Liver (tissue), 8 donors: ENCODE measurements at regions not wholly inside any gene's neighbourhood (a gene's known extent, or its start where the extent isn't known, plus 50 kb on each side); places are given as distances from the start of the nearest gene placed in this dataset.

ENCODE experiments used
- DNase-seq: peaks from one replicate; pipeline ENCODE4 v3.0.0-alpha.2; 2017; ENCODE audit warnings: low spot score
- H3K27ac ChIP-seq, 2 donors: one replicate each; pipeline ENCODE4 v1.7.0; 2013; ENCODE audit warnings: inconsistent platforms in 2 of 2, low read length in 2 of 2, control low read depth in 1 of 2, low read depth in 1 of 2, mild to moderate bottlenecking in 1 of 2
- H3K27me3 ChIP-seq, 4 donors: one replicate each; pipeline versions ENCODE4 v1.6.1 to v1.7.0; 2013; ENCODE audit warnings: low read length in 3 of 4, inconsistent platforms in 1 of 4, mild to moderate bottlenecking in 1 of 4, moderate library complexity in 1 of 4; ENCODE audit not compliant: control insufficient read depth in 4 of 4, insufficient read depth in 4 of 4
- H3K36me3 ChIP-seq, 4 donors: one replicate each; pipeline versions ENCODE4 v1.6.1 to v1.7.0; 2013; ENCODE audit warnings: low read length in 3 of 4, mild to moderate bottlenecking in 3 of 4, low read depth in 1 of 4, moderate library complexity in 1 of 4; ENCODE audit not compliant: control insufficient read depth in 4 of 4, insufficient read depth in 3 of 4
- H3K4me1 ChIP-seq, 4 donors: one replicate each; pipeline versions ENCODE4 v1.6.1 to v1.7.0; 2013; ENCODE audit warnings: low read length in 3 of 4, mild to moderate bottlenecking in 3 of 4, moderate library complexity in 1 of 4; ENCODE audit not compliant: control insufficient read depth in 4 of 4, insufficient read depth in 4 of 4
- H3K4me3 ChIP-seq, 3 donors: one replicate each; pipeline versions ENCODE4 v1.6.1 to v1.7.0; 2013; ENCODE audit warnings: low read length in 3 of 3, control low read depth in 1 of 3, low read depth in 1 of 3, mild to moderate bottlenecking in 1 of 3
- H3K9ac ChIP-seq, 2 donors: one replicate each; pipeline ENCODE4 v1.7.0; 2013; ENCODE audit warnings: low read length in 2 of 2, mild to moderate bottlenecking in 2 of 2, moderate library complexity in 2 of 2, control low read depth in 1 of 2, low read depth in 1 of 2
- H3K9me3 ChIP-seq, 4 donors: one replicate each; pipeline versions ENCODE4 v1.6.1 to v1.7.0; 2013; ENCODE audit warnings: low read length in 3 of 4; ENCODE audit not compliant: control insufficient read depth in 4 of 4
- ATF3 ChIP-seq: IDR thresholded peaks from 2 replicates; pipeline ENCODE4 v1.6.1; 2016; ENCODE audit warnings: antibody characterized with exemption
- EGR1 ChIP-seq, 2 donors: IDR thresholded peaks; 2 replicates each; pipeline ENCODE4 v1.6.1; 2016 to 2018; ENCODE audit warnings: antibody characterized with exemption in 2 of 2, low read depth in 2 of 2
- FOXA1 ChIP-seq: IDR thresholded peaks from 2 replicates; pipeline ENCODE4 v1.6.1; 2016; ENCODE audit warnings: antibody characterized with exemption
- FOXA2 ChIP-seq: IDR thresholded peaks from 2 replicates; pipeline ENCODE4 v1.6.1; 2016; ENCODE audit warnings: antibody characterized with exemption
- GABPA ChIP-seq, 2 donors: IDR thresholded peaks in 1 of 2; conservative IDR thresholded peaks in 1 of 2; 2 replicates each; pipeline ENCODE4 v1.6.1; 2016; ENCODE audit warnings: antibody characterized with exemption in 2 of 2, mild to moderate bottlenecking in 1 of 2, moderate library complexity in 1 of 2
- HNF4A ChIP-seq, 2 donors: conservative IDR thresholded peaks; 2 replicates each; pipeline ENCODE4 v1.6.1; 2016; ENCODE audit warnings: antibody characterized with exemption in 2 of 2, mild to moderate bottlenecking in 2 of 2
- HNF4G ChIP-seq: IDR thresholded peaks from 2 replicates; pipeline ENCODE4 v1.6.1; 2016; ENCODE audit warnings: antibody characterized with exemption
- JUND ChIP-seq, 2 donors: IDR thresholded peaks; 2 replicates each; pipeline ENCODE4 v1.6.1; 2016; ENCODE audit warnings: antibody characterized with exemption in 2 of 2
- NR2F2 ChIP-seq: IDR thresholded peaks from 2 replicates; pipeline ENCODE4 v1.6.1; 2016; ENCODE audit warnings: antibody characterized with exemption
- RAD21 ChIP-seq, 2 donors: IDR thresholded peaks; 2 replicates each; pipeline ENCODE4 v1.6.1; 2016; ENCODE audit warnings: antibody characterized with exemption in 2 of 2, mild to moderate bottlenecking in 2 of 2
- REST ChIP-seq: IDR thresholded peaks from 2 replicates; pipeline ENCODE4 v1.6.1; 2016; ENCODE audit warnings: antibody characterized with exemption, mild to moderate bottlenecking
- RXRA ChIP-seq, 2 donors: IDR thresholded peaks; 2 replicates each; pipeline ENCODE4 v1.6.1; 2017 to 2018; ENCODE audit warnings: antibody characterized with exemption in 2 of 2, mild to moderate bottlenecking in 1 of 2
- SP1 ChIP-seq: IDR thresholded peaks from 2 replicates; pipeline ENCODE4 v1.6.1; 2018; ENCODE audit warnings: antibody characterized with exemption, mild to moderate bottlenecking
- TAF1 ChIP-seq: conservative IDR thresholded peaks from 2 replicates; pipeline ENCODE4 v1.6.1; 2016; ENCODE audit warnings: antibody characterized with exemption, mild to moderate bottlenecking
- YY1 ChIP-seq: IDR thresholded peaks from 2 replicates; pipeline ENCODE4 v1.6.1; 2016; ENCODE audit warnings: antibody characterized with exemption, mild to moderate bottlenecking
- ZBTB33 ChIP-seq: IDR thresholded peaks from 2 replicates; pipeline ENCODE4 v1.6.1; 2016; ENCODE audit warnings: antibody characterized with exemption
- WGBS: extraction: QIAGEN DNeasy Blood & Tissue Kit; methylation state at CpG from one replicate; pipeline ENCODE4 v1.1.7; 2013; 5-methylcytosine and 5-hydroxymethylcytosine counted together
- TF ChIP-seq, protein P1 (sequence below): fragments of 150-350 bp; IDR thresholded peaks from 2 replicates; pipeline ENCODE4 v1.5.1; 2017; ENCODE audit warnings: improper control_type of control experiment, low read depth, low read length; ENCODE audit not compliant: missing input control
- TF ChIP-seq, protein P2 (sequence below): IDR thresholded peaks from 2 replicates; pipeline ENCODE4 v1.6.1; 2016; ENCODE audit warnings: antibody characterized with exemption
- donor health status: healthy.
- donor health status: healthy.
- donor health status: healthy.
- donor health status: healthy.
- donor health status: healthy.

DNA sequence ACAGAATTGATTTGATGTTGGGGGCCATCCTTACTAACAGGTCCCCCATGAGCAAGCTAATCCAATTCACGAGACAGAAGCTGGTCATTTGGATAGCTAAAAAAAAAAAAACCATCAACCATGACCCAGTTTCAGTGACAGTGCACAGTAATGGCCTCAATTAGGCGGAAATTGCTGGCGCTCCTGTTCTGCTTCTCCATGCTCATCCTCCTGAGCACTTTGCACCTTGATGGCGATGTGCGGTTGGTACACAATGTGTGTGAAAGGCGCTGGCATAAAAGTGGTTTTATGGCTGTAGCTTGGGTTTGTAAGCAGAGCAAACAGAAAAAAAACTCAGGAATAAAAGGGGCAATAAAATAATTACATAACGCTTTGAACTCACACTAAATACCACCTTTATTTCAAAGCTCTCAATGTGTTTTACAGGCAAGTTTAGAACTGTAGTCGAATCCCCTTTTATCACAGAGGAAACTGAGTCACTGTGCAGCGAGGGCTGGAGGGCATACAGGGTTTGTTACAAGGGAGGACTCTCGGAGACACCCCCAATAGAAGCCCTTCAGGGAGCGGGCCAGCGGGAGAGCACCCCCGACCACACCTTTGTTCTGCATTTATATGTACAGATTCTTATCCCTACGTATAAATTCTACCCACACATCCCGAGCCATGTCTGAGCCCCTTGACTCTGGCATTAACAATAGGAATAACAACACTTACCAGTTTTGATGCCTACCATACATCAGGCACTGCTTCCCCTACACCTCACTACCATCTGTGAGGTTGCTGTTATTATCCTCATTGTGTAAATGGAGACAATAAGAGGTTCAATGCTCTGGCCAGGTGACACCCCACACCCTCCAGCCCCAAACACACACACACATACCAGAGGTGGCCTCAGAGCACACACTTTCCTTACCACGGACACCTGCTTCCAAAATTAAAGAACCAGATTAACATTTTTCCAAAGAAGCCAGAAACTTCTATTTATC is 213.5 kb upstream of the IRF2BP2 start:
- H3K27me3 ChIP-seq = no peaks in the 10 kb centered on the region
- H3K27ac ChIP-seq = no peak overlapping the region
- DNase-seq = no peak
- no peaks in the 10 kb centered on the region for H3K36me3 ChIP-seq
- H3K4me3 ChIP-seq = no peak overlapping the region
- no peaks in the 10 kb centered on the region for H3K4me1 ChIP-seq
- H3K9ac ChIP-seq = no peak overlapping the region
- WGBS = 83% methylated on average over 16 of the region's 16 CpGs
- H3K9me3 ChIP-seq = no peaks in the 10 kb centered on the region
- TF ChIP-seq RXRA (IDR thresholded peaks at IDR 0.05) (peak in 1 of 2 donors; percentile 14), FOXA1 (no peak), YY1 (peak; percentile 14), HNF4A (conservative IDR thresholded peaks at IDR 0.05) (peak in 1 of 2 donors; percentile 16)

- Histone ChIP-seq H3K9me3 (no peaks in the 10 kb centered on the region), H3K27ac (no peak overlapping the region), H3K27me3 (no peaks in the 10 kb centered on the region), H3K36me3 (no peaks in the 10 kb centered on the region), H3K9ac (no peak overlapping the region), H3K4me3 (no peak overlapping the region), H3K4me1 (no peaks in the 10 kb centered on the region)
- TF ChIP-seq TAF1 (no peak), RXRA (IDR thresholded peaks at IDR 0.05) (no peak), FOXA2 (no peak), EGR1 (IDR thresholded peaks at IDR 0.05; ENCODE audit: low read depth in 2 of 2) (no peak), YY1 (no peak), NR2F2 (no peak), SP1 (no peak), JUND (IDR thresholded peaks at IDR 0.05) (no peak), HNF4A (conservative IDR thresholded peaks at IDR 0.05) (no peak), ZBTB33 (no peak), ATF3 (no peak), GABPA (IDR thresholded peaks at IDR 0.05 in 1 of 2, conservative IDR thresholded peaks at IDR 0.05 in 1 of 2) (no peak), RAD21 (IDR thresholded peaks at IDR 0.05) (no peak), HNF4G (no peak), REST (no peak), FOXA1 (no peak)
- TF ChIP-seq, protein P1, sequence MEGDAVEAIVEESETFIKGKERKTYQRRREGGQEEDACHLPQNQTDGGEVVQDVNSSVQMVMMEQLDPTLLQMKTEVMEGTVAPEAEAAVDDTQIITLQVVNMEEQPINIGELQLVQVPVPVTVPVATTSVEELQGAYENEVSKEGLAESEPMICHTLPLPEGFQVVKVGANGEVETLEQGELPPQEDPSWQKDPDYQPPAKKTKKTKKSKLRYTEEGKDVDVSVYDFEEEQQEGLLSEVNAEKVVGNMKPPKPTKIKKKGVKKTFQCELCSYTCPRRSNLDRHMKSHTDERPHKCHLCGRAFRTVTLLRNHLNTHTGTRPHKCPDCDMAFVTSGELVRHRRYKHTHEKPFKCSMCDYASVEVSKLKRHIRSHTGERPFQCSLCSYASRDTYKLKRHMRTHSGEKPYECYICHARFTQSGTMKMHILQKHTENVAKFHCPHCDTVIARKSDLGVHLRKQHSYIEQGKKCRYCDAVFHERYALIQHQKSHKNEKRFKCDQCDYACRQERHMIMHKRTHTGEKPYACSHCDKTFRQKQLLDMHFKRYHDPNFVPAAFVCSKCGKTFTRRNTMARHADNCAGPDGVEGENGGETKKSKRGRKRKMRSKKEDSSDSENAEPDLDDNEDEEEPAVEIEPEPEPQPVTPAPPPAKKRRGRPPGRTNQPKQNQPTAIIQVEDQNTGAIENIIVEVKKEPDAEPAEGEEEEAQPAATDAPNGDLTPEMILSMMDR = no peak
- TF ChIP-seq, protein P2, sequence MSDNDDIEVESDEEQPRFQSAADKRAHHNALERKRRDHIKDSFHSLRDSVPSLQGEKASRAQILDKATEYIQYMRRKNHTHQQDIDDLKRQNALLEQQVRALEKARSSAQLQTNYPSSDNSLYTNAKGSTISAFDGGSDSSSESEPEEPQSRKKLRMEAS = no peak
- 98% methylated on average over 6 of the region's 6 CpGs for WGBS
- no peak for DNase-seq
Measured at GRCh38 chr1:234821840-234822239, 211.9 kb upstream of the IRF2BP2 start.
